ENCODE measurements at regions not wholly inside any gene's neighbourhood (a gene's known extent, or its start where the extent isn't known, plus 50 kb on each side); places are given as distances from the start of the nearest gene placed in this dataset.

- H3K9me3 Mint-ChIP-seq, result peaks cover 0 to 3% (median 0%) of the 10 kb centered on the region in 7 donors
- ATAC-seq (ENCODE audit: low read depth in 2 of 2) (no peak), DNase-seq (no peak)
- no peaks in the 10 kb centered on the region for H3K36me3 Mint-ChIP-seq
- H3K4me3 Mint-ChIP-seq, result no peak overlapping the region
- no peak overlapping the region for H3K27ac Mint-ChIP-seq
- peaks cover 0 to 10% (median 9%) of the 10 kb centered on the region in 3 donors for H3K4me1 Mint-ChIP-seq
- H3K27me3 Mint-ChIP-seq, result no peaks in the 10 kb centered on the region
Observed at GRCh38 chr4:176843710-176844109, 51.0 kb upstream of the VEGFC start.

DNA sequence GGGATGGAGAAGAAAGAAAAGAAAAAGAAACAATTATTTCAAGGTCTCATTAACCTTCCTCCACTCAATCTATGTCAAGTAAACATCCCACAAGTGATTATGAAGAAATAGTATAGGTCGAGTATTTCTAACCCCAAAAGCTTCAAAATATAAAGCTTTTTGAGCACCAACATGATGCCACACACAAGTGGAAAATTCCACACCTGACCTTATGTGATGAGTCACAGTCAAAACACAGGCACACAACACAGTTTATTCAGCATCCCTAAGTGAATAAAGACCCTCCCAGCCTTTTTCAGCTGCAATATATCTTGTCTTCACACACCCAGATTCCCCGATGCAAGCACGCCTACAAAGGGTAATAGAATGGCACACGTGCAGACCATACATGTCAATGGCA, 51.7 kb upstream of the VEGFC start:
- Mint-ChIP-seq H3K27me3 (no peaks in the 10 kb centered on the region), H3K27ac (no peak overlapping the region), H3K4me3 (no peak overlapping the region), H3K9me3 (peaks cover 0 to 3% (median 0%) of the 10 kb centered on the region in 7 donors), H3K4me1 (peaks cover 0 to 9% (median 8%) of the 10 kb centered on the region in 3 donors), H3K36me3 (no peaks in the 10 kb centered on the region)
- no peak for DNase-seq
- no peak for ATAC-seq (ENCODE audit: low read depth in 2 of 2)

- ATAC-seq (ENCODE audit: low read depth in 2 of 2), result no peak
- no peaks in the 10 kb centered on the region for H3K36me3 Mint-ChIP-seq
- no peaks in the 10 kb centered on the region for H3K27me3 Mint-ChIP-seq
- H3K4me1 Mint-ChIP-seq, result peaks cover 0 to 3% (median 3%) of the 10 kb centered on the region in 3 donors
- DNase-seq, result no peak
- peaks cover 0 to 3% (median 0%) of the 10 kb centered on the region in 7 donors for H3K9me3 Mint-ChIP-seq
- H3K27ac Mint-ChIP-seq, result peak overlapping the region in 1 of 6 donors; percentile 48
- H3K4me3 Mint-ChIP-seq, result no peak overlapping the region
Observed at GRCh38 chr4:176845636-176846035, 52.9 kb upstream of the VEGFC start.

DNA sequence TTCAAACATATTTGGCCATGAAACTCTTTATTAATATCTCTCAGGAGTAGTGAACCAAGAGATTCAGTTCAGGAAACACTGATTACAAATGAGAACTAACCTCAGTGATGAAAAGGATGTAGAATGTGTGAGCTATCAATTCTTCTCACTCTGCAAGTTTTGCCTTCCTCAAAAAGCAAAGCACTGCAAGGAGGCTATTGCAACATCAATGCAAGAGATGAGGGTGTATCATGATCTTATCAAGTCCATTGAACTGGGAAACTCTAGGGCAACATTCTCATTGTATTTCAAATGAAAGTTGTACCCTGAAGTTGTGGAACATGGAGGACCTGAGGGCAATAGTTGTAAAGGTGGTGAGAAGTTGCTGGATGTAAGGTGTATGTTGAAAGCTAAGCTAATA, 56.4 kb upstream of the VEGFC start:
- H3K36me3 Mint-ChIP-seq, result no peaks in the 10 kb centered on the region
- no peak overlapping the region for H3K27ac Mint-ChIP-seq
- H3K27me3 Mint-ChIP-seq, result no peaks in the 10 kb centered on the region
- H3K4me3 Mint-ChIP-seq, result no peak overlapping the region
- H3K4me1 Mint-ChIP-seq, result no peaks in the 10 kb centered on the region
- DNase-seq (no peak), ATAC-seq (ENCODE audit: low read depth in 2 of 2) (no peak)
- peaks cover 0 to 4% (median 1%) of the 10 kb centered on the region in 7 donors for H3K9me3 Mint-ChIP-seq

DNA sequence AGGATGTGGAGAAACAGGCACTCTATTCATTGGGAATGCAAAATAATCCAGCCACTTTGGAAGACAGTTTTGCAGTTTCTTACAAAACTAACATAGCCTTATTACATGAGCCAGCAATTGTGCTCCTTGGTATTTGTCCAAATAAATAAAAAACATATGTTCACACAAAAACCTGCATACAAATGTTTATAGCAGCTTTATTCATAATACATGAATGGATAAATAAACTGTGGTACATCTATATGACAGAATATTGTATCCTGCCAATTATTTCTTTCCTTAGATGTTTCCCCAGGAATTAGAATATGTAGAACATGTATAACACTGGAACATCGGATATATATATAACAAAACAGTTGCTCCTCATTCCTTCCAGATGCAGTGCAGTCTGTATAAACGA, 57.7 kb upstream of the VEGFC start:
- Mint-ChIP-seq H3K9me3 (peaks cover 0 to 4% (median 1%) of the 10 kb centered on the region in 7 donors), H3K36me3 (no peaks in the 10 kb centered on the region), H3K27ac (no peak overlapping the region), H3K27me3 (no peaks in the 10 kb centered on the region), H3K4me1 (no peaks in the 10 kb centered on the region), H3K4me3 (no peak overlapping the region)
- DNase-seq (no peak), ATAC-seq (ENCODE audit: low read depth in 2 of 2) (no peak)

DNA sequence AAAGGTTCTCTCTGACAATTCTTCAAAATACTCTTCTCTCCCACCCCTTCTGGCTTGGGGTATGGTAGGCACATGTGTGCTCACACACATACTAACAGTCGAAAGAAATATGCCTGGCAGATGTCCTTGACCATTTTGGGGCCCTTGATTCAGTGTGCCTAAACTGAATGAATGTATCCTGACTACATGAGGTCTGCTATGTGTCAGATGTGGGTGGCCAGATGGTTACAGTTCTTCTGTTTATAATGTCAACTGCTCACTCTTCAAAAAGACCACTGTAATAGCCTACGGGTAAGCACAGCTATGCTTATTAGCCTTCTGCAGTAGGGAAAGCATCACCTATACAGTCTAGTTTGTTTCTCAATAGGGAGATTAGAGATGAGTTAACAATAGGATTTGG, 63.7 kb upstream of the VEGFC start:
- Mint-ChIP-seq H3K36me3 (no peaks in the 10 kb centered on the region), H3K27me3 (no peaks in the 10 kb centered on the region), H3K27ac (no peak overlapping the region), H3K9me3 (peaks cover 0 to 8% (median 0%) of the 10 kb centered on the region in 7 donors), H3K4me1 (no peaks in the 10 kb centered on the region), H3K4me3 (no peak overlapping the region)
- ATAC-seq (ENCODE audit: low read depth in 2 of 2), result no peak
- DNase-seq, result no peak

- Mint-ChIP-seq H3K36me3 (no peaks in the 10 kb centered on the region), H3K4me1 (no peaks in the 10 kb centered on the region), H3K4me3 (no peak overlapping the region), H3K27me3 (no peaks in the 10 kb centered on the region), H3K27ac (no peak overlapping the region), H3K9me3 (peaks cover 0 to 14% (median 4%) of the 10 kb centered on the region in 7 donors)
- DNase-seq, result no peak
- ATAC-seq (ENCODE audit: low read depth in 2 of 2), result no peak
Observed at GRCh38 chr4:176858839-176859238, 66.1 kb upstream of the VEGFC start.

GRCh38 chr4:176864238-176864637, 71.5 kb upstream of the VEGFC start:
- Mint-ChIP-seq H3K36me3 (no peaks in the 10 kb centered on the region), H3K4me1 (no peaks in the 10 kb centered on the region), H3K4me3 (no peak overlapping the region), H3K27me3 (no peaks in the 10 kb centered on the region), H3K27ac (no peak overlapping the region), H3K9me3 (peaks cover 0 to 14% (median 3%) of the 10 kb centered on the region in 7 donors)
- ATAC-seq (ENCODE audit: low read depth in 2 of 2) (no peak), DNase-seq (no peak)

DNA sequence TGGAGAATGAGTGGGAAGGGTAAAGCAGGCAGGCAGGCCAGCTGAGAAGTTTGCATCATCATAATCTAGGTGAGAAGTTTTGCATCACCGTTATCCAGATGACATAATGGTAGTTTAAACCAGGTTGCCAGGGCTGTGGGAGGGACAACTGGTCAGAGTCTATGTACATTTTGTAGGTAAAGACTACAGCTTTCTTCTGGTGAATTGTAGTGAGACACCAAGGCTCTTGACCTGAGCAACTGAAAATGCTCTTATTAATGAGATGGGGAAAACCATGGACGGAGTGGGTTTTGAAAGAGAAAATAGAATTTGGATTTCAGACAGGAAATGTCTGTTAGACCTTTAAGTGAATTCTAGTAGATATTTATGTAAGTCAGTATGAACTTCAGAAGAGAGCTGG, 76.0 kb upstream of the VEGFC start:
- no peaks in the 10 kb centered on the region for H3K27me3 Mint-ChIP-seq
- DNase-seq (no peak), ATAC-seq (ENCODE audit: low read depth in 2 of 2) (no peak)
- no peak overlapping the region for H3K27ac Mint-ChIP-seq
- peaks cover 0 to 14% (median 2%) of the 10 kb centered on the region in 7 donors for H3K9me3 Mint-ChIP-seq
- no peaks in the 10 kb centered on the region for H3K36me3 Mint-ChIP-seq
- H3K4me3 Mint-ChIP-seq, result no peak overlapping the region
- H3K4me1 Mint-ChIP-seq, result no peaks in the 10 kb centered on the region

DNA sequence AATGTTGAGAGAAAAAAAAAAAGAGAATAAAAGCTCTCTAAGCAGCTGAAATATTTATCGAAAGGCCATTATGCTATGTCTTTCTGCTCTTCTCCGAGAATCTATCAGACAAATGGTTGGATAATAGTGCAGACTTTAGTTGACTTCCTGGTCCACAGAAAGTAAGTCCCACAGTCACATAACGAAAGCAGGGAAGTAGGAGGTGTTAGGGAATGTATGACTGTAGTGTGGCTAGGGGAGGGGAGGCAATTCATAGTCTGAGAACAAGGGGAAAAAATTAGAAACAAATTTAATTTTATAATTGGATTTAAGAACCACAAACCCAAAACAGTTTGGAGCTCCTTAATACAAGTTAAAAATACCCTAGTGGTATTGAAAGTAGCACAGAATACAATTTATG, 79.7 kb upstream of the VEGFC start:
- no peaks in the 10 kb centered on the region for H3K4me1 Mint-ChIP-seq
- DNase-seq (no peak), ATAC-seq (ENCODE audit: low read depth in 2 of 2) (no peak)
- H3K4me3 Mint-ChIP-seq, result no peak overlapping the region
- no peak overlapping the region for H3K27ac Mint-ChIP-seq
- H3K9me3 Mint-ChIP-seq, result peaks cover 0 to 14% (median 3%) of the 10 kb centered on the region in 7 donors
- no peaks in the 10 kb centered on the region for H3K27me3 Mint-ChIP-seq
- H3K36me3 Mint-ChIP-seq, result no peaks in the 10 kb centered on the region

- Mint-ChIP-seq H3K4me1 (no peaks in the 10 kb centered on the region), H3K4me3 (no peak overlapping the region), H3K27ac (no peak overlapping the region), H3K36me3 (no peaks in the 10 kb centered on the region), H3K27me3 (no peaks in the 10 kb centered on the region), H3K9me3 (peaks cover 0 to 6% (median 2%) of the 10 kb centered on the region in 7 donors)
- DNase-seq (no peak), ATAC-seq (ENCODE audit: low read depth in 2 of 2) (no peak)
Observed at GRCh38 chr4:176874721-176875445, 82.2 kb upstream of the VEGFC start.

DNA sequence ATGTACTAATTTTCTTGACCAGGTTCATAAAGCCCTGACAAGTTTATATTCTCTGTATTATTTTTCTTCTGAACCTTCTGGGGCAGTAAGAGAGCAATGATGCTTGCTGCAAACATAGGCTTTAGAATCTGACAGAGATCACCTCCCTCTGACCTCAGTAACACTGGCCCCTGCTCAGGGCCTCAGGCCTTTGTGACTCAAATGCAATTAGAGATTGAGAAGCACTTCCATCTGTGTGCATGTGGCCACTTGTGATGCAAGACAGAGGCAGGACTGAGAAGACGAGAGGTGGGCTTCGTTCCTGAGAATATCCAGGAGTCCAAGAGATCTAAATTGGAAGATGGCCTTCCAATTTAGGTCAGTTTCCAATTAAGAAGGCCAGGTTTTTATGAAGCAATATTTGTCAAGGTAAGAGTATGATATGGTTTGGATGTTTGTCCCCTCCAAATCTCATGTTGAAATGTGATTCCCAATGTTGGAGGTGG, 82.8 kb upstream of the VEGFC start:
- H3K27me3 Mint-ChIP-seq, result no peaks in the 10 kb centered on the region
- H3K4me3 Mint-ChIP-seq, result no peak overlapping the region
- H3K4me1 Mint-ChIP-seq, result no peaks in the 10 kb centered on the region
- H3K9me3 Mint-ChIP-seq, result peaks cover 0 to 4% (median 2%) of the 10 kb centered on the region in 7 donors
- DNase-seq (no peak), ATAC-seq (ENCODE audit: low read depth in 2 of 2) (no peak)
- no peaks in the 10 kb centered on the region for H3K36me3 Mint-ChIP-seq
- H3K27ac Mint-ChIP-seq, result no peak overlapping the region

- peaks cover 0 to 4% (median 0%) of the 10 kb centered on the region in 7 donors for H3K9me3 Mint-ChIP-seq
- H3K36me3 Mint-ChIP-seq, result no peaks in the 10 kb centered on the region
- H3K4me3 Mint-ChIP-seq, result no peak overlapping the region
- H3K4me1 Mint-ChIP-seq, result no peaks in the 10 kb centered on the region
- H3K27ac Mint-ChIP-seq, result no peak overlapping the region
- no peak for ATAC-seq (ENCODE audit: low read depth in 2 of 2)
- no peaks in the 10 kb centered on the region for H3K27me3 Mint-ChIP-seq
- DNase-seq, result no peak
Observed at GRCh38 chr4:176879380-176880116, 86.8 kb upstream of the VEGFC start.

DNA sequence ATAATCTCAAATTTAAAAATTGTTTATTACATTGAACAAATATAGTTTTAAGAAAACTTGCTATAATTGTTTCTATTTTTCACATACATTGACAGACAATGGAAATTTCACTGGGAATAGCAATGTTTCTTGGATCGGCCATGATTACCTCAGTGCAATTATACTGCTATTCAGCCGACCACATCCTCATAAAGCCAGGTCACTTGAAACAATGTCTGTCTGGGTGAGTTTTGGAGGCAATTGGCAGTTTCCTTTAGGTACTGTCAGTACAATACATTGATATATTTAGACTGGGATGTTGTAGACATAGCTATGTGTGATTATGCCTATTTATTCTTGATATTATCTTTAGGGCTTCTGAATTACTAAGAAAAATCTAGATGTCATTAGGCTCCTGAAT, 89.5 kb upstream of the VEGFC start:
- H3K9me3 Mint-ChIP-seq, result no peaks in the 10 kb centered on the region
- ATAC-seq (ENCODE audit: low read depth in 2 of 2), result no peak

More for the DNA sequence above, 89.5 kb upstream of the VEGFC start:
- no peak for DNase-seq
- no peak overlapping the region for H3K4me3 Mint-ChIP-seq
- no peaks in the 10 kb centered on the region for H3K36me3 Mint-ChIP-seq
- H3K27ac Mint-ChIP-seq, result no peak overlapping the region
- H3K27me3 Mint-ChIP-seq, result no peaks in the 10 kb centered on the region
- H3K4me1 Mint-ChIP-seq, result no peaks in the 10 kb centered on the region
